HT1080 (cell line): ENCODE measurements at regions not wholly inside any gene's neighbourhood (a gene's known extent, or its start where the extent isn't known, plus 50 kb on each side); places are given as distances from the start of the nearest gene placed in this dataset.

Experiments
- DNase-seq: peaks from one replicate; pipeline ENCODE4 v3.0.0-alpha.2; 2015; ENCODE audit warnings: low read depth

DNA sequence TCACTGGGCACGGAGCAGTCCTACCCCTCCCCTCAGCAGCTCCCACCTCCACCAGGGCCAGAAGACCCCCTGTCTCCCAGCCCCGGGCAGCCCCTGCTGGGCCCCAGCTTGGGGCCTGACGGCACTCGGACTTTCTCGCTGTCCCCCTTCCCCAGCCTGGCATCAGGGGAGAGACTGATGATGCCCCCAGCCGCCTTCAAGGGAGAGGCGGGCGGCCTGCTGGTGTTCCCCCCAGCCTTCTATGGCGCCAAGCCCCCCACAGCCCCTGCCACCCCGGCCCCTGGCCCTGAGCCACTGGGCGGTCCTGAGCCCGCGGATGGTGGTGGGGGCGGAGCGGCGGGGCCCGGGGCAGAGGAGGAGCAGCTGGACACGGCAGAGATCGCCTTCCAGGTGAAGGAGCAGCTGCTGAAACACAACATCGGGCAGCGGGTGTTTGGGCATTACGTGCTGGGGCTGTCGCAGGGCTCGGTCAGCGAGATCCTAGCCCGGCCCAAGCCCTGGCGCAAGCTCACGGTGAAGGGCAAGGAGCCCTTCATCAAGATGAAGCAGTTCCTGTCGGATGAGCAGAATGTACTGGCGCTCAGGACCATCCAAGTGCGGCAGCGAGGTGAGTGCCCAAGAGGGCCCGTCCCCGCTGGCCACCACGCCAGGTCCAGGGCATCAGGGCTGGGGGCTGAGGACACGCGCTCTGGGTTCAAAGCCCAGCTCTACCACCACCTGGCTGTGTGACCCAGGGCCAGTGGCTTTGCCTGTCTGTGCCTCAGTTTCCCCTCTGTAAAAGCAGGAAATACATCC lies 58.6 kb downstream of the PHETA1 start:
- no peak for DNase-seq

DNA sequence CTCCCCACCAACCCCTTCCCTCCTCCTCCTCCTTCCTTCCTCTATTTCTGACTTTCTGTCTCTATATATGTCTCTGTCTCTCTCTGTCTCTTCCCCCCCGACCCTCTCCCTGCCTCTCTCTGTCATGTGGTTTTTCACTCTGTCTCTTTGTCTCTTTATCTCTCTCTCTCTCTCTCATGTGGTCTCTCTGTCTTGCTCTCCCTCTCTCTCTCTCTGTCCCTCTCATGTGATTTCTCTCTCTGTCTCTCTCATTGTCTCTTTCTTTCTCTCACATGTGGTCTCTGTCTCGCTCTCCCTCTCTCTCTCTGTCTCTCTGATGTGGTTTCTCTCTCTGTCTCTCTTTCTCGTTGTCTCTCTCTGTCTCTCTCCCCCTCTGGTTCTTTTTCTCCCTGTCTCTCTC lies 59.3 kb downstream of the PHETA1 start:
- DNase-seq = no peak

DNA sequence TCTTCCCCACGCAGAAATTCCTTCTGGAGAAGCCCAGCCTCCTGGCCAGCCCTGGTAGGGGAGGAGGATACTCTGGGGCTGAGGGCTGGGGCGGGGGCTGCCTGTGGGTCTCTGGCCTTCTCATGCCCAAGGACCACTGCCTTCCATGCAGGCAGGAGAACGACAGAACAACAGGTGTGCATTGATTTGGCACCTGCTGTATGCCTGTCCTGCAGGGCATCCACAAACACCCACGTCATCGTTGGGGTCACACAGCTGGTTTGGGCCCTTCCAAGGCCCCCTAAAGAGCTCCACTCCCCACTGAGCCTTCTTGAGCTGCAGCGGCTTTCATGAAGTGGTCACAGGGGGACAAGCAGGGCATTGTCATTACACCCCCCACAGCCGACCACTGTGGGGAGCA lies 60.4 kb downstream of the PHETA1 start:
- no peak for DNase-seq

DNA sequence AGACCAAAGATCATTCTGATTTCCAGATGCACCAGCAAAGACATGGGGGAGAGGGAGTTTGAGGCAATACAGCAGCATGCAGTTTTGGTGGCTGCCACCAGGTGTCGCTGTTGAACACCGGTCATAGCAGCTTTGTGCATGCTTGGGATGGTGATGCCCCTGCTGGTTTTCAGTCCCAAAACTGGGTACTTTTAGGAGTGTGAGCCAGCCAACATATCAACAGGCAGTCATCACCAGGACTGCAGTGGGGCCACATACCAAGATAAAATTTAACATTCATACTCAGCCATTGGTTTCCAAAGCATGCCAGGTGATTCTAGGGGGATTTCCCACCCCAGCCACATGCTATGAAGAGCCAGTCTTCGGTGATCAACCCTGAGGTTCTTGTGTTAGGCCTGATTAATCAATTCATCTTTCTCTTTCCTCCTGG lies 64.2 kb downstream of the PHETA1 start:
- peak; percentile 53 for DNase-seq

DNA sequence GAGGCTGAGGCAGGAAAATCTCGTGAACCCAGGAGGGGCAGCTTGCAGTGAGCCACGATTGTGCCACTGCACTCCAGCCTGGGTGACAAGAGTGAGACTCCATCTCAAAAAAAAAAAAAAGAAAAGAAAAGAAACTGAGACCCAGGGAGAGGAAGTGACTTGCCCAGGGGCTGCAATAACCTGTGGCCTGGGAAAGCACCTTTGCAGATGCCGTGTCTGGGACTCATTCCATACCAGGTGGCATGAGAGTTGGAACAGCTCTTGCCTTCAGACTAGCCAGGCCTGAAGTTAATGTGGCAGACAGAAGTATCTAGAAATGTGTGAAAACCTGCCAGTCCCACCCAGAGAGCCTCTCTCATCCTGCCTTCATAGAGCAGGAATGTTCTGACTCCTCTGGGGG lies 65.4 kb downstream of the PHETA1 start:
- no peak for DNase-seq

DNA sequence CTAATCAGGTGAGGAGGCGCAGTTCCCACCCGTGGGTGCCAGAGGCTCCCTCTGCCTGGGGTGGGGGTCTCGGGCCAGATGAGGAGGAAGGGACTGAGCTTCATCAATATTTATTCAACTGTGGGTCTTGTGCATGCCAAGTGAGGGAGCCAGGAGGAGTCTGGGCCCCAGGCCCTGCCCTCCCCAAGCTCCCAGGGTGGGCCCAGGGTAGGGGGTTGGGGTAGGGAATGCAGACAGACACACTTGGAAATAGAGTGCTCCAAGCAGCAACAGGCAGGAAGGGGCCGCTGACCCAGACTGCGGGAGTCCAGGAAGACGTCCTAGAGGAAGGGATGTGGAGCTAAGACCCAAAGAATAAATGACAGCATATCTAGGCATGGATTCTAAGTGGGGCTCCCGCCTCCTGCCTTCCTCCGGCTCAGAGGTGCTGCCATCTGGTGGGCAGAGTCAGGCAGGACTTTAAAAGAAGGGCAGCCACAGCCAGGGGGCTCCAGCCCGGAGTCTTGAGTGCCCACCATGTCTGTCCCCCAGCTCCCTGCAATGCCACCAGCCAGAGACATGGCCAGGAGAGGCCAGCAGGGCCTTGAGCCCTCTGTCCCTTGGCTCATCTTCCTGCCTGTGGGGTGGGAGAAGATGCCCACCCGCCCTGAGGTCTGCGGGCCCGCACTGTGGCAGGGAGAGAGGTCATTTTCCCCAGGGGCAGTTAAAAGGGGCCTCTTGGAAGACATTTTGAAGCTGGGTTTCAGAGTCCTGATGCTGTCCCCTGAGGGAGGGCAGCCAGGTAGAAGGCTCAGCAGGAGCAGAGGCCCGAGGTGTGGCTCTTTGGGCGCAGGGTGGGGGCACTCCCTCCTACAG lies 70.1 kb downstream of the PHETA1 start:
- peak; percentile 36 for DNase-seq

DNA sequence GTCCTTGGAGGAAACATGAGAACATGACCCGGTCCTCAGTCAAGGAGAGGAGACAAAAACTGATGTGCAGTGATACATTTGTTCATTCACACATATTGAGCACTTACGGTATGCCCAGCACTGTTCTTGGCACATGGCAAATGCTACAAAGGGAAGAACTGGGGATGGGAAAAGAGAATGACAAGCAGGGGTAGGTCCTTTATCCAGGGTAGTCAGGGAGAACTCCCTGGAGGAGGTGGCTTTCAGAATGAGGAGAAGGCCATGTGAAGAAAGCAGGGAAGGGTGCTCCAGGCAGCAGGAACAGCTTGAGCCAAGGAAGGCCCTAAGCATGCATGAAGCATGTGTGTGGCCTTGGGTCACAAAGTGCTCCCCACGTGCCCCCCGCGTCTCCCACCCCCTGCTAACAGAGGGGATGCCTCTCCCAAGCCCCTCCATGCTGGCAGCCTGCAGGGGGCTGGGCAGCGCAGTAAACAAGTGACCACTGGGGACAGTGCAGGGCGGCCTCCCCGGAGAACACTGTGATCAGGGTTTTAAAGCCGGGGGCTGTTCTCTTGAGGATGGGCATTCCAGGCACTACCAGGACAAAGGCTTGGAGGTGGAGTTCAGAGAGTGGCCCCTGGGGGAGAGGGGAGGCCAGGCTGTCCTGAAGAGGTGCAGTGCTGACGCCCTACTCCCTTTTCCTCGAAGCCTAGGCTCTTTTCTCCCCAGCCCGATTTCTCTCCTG lies 71.0 kb downstream of the PHETA1 start:
- DNase-seq = no peak

DNA sequence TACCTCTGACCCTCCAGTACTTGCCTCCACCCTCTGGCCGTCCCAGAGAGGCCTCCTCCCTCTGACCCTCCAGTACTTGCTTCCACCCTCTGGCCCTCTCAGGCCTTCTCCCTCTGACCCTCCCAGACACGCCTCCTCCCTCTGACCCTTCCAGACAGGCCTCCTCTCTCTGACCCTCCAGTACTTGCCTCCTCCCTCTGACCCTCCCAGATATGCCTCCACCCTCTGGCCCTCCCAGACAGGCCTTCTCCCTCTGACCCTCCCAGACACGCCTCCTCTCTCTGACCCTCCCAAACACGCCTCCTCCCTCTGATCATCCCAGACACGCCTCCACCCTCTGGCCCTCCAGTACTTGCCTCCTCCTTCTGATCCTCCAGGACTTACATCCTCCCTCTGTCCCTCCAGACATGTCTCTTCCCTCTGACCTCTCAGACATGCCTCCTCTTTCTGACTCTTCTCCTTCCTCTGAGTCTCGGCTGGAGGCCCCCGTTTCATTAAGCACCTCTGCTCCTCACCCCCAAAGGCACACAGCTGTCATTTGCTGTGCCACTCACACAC lies 71.9 kb downstream of the PHETA1 start:
- no peak for DNase-seq

DNA sequence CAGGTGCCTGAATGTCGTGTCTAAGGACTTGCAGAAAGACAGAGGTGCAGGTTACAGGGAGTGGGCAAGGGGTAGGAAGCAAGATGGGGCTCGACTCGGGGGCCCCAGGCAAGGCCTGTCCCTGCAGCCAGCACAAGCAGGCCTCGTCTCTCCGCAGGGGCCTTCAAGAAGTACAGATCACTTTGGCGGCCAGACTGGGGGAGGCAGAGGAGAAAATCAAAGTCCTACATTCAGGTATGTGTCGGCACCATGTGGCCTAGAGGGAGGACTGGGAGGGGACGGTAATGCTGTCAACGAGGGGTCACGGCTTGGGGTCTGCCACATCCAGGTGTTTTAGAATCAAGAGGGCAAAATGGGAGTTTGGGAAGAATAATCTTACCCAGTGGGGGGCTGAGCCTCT lies 73.7 kb downstream of the PHETA1 start:
- no peak for DNase-seq

DNA sequence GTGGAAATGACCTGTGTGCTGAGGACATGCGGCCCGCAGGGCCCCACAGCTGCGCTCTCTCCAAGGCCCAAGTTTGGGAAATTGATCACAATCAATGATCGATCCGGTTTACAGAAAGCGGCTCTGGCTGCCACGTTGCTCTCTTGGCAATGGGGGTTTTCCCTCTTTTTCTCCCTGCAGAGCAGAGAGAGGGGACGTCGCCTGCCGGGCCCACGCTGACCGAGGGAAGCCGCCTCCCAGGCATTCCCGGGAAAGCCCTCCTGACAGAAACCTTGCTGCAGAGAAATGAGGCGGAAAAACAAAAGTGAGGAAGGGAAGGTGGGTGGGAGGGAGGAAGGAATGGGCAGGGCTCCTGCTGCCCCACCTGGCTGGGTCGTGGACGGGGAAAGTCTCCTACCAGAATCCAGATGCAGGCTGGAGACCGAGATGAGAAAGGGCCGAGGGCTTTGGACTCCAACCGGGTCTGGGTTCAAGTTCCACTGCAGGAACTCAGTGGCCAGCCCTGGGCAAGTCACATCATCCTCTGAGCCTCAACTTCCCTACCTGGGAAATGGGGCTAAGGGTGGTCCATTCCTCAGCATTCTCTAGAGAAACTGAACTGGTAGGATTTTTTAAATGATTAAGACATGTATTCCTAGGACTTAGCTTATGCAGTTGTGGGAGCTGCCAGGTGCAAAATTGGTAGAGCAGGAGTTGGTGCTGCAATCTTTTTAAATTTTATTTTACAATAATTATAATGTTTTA lies 75.5 kb downstream of the PHETA1 start:
- DNase-seq = no peak

DNA sequence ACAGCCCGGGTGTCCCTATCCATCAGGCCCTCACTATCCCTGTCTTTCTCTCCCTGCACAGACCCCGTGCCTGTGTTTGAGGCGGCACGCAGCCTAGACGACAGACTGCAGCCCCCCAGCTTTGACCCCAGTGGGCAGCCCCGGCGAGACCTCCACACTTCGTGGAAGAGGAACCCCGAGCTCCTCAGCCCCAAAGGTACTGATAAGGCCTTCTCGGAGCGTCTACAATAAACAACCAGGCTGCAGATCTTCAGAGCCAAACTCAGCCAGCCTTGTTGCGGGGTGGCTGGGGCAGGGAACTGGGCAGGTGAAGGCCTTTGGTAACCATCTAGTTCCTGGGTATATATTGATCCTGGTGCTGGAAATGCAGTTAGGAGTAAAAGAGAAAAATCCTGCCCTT lies 77.5 kb downstream of the PHETA1 start:
- DNase-seq = no peak

DNA sequence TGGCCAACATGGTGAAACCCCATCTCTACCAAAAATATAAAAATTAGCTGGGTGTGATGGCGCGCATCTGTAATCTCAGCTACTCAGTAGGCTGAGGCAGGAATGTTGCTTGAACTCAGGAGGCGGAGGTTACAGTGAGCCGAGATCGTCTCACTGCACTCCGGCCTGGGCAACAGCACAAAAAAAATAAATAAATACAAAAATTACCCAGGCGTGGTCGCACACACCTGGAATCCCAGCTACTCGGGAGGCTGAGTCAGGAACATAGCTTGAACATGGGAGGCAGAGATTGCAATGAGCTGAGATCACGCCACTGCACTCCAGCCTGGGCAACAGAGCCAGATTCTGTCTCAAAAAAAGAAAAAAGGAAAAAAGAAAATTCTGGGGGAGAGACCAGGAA lies 80.1 kb downstream of the PHETA1 start:
- no peak for DNase-seq

DNA sequence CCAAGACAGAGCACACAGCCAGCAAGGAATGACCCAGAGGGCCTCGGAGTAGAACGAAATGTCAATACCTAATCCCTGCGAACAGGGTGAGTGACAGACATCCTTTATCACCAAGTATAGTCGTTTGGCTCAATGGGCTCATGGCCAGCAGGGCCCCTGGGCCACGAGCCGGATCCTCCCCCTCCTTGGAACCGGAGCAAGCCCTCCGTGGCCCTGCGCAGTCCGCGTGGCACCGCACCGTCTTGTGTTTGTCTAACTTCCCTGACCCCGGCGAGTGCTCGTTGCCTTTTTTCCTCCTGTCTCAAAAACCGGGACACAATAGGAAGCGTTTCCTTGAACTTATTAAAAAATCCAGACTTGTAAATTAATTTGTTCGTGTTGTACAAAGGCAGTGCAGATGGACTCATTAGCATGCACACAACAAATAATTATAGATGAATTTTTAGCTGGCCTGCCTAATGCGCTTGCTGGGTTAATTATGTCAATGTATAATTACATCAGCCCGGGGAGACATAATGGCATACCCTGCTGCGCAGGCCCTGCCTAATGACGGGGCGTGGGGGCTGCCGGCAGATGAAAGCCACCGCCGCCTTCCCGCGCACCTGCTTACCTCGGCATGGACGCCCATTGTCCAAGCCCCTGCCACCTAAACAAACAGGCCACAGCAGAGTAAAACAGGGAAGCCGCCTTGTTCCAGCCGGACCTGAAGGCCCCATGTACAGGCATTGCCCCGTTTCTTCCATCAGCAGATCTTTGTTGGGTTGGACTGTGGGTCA lies 81.6 kb downstream of the PHETA1 start:
- DNase-seq = no peak

DNA sequence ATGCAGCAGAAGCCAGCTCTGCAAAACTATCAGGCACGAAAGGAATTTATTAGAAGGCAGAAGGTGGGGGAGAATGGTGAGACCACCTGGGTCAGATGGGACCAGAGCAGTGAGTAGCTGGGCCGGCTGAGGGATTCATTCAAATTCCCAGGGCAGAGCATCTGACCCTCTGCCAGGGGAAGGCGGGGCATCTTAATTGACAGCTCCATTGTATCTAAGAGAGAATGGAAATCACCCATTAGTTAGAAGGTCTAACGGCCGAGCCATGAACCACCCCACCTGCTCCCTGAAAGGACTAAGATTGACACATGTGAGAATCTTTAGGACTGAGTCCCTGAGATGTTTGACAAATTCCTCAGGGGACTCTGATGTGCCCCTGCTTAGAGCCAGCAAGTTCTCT lies 83.7 kb downstream of the PHETA1 start:
- no peak for DNase-seq

DNA sequence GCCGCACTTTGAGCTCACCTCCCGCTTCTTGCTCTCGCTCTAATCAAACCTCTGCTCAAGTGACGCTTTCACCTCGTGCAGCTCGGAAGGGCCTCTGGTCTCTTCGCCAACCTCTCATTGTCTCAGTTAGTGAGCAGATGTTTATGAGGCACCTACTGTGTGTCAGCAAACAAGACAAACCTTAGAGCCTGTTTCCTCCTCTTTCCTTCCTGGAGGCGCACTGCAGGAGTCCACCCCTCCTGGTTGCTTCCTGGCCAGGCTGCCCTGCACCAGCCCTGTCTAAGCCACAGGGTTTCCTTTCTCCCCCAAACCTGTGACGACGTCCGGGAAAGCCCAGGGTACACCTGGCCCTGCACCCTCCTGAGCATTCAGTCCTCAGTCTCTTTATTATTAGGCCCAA lies 84.2 kb downstream of the PHETA1 start:
- DNase-seq = no peak

DNA sequence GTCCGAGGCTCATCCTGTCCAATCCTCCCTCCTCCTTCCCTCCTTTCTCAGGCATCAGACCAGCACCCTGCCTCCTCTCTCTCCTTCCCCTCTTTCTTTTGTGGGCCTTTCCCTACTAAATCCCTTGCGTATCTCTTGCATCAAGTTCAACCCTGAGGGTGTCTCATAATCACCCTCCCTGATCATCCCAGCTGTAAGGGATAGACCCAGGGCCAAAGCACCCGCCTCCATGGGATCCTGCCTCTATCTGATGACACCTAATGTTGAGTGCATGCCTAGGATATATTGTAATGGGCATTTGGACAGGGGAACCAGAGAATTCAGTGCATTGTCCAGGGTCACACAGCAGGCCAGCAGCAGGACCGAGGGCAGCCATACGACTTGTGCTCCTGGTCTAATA lies 84.9 kb downstream of the PHETA1 start:
- DNase-seq = no peak

DNA sequence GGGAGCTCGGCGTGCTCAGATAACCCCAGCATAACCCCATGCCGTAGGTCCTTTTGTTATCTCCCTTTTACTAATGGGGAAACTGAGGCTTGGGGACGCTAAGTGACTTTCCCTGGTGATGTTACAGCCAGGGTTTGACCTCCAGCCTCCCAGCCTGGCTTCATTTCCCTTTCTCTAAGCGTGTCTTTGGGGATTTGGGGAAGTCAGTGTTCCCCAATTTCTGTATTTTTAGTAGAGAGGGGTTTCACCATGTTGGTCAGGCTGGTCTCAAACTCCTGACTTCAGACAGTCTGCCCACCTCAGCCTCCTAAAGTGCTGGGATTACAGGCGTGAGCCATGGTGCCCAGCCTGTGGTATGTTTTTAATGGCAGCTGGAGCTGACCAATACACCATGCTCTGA lies 85.4 kb downstream of the PHETA1 start:
- DNase-seq = no peak

DNA sequence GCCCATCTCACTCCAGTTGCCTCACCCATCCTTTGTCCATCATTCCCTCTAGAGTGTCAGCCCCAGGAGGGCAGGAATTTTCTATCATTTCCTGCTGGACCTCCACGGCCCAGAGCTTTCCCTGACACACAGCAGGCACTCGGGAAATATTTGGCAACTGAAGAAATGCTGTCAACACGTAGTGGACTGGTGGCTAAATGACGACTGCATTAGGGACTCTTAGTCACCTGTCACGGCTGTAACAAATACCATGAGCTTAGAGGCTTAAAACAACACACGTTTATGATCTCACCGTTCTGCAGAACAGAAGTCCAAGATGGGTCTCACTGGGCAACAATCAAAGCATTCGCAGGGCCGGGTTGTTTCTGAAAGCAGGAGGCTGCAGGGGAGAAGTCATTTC lies 91.3 kb downstream of the PHETA1 start:
- no peak for DNase-seq

DNA sequence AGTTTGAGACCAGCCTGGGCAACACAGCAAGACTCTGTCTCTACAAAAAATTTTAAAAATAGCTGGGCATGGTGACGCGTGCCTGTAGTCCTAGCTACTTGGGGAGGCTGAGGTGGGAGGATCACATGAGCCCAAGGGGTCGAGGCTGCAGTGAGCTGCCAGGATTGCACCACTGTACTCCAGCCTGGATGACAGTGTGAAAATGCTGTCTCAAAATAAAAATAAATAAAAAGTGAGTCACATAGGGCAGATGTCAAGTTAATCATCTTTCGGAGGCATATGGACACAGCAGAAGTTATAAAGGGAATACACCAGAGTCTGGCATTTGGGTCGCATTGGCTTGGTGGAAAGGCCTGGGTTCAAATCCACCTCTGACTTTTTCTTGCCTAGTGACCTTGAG lies 92.7 kb downstream of the PHETA1 start:
- DNase-seq = peak; percentile 13

DNA sequence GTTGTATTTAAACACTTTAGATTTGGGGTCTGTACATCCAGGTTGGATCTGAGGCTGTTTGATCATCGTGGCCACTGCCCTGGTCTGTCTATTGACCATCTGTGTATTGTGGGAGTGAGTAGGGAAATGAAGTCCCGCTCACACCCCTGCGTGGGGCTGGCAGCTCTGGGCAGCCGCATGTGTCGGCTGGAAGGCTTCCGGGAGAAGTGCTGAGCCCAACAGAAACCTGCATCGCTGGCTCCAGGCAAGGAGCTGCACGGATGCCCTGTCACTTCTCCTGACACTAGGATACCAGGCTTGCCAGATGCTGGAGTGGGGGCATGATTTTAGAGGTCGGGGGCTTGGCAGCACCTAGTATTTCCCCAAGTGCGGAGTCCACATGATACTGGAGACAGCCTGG lies 93.6 kb downstream of the PHETA1 start:
- no peak for DNase-seq
